ENCODE measurements at regions not wholly inside any gene's neighbourhood (a gene's known extent, or its start where the extent isn't known, plus 50 kb on each side); places are given as distances from the start of the nearest gene placed in this dataset.

DNA sequence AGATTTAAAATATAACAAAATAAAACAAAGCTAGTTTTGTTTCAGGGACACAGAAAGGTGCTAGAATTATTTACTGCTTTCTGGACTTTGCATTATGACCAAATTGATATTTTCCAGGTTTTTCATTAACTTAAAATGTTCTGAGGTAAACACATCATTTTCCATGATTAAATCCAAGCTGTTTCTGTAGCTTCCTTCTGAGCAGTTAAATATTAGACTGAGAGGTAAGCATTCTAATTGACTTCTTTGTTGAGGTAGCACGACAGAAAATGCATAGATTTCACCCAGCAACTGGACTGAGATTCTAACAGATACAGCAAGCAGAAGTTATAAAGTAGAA lies 98.3 kb downstream of the BMP4 start:
- H3K4me3 ChIP-seq (ENCODE audit: low read length): no peak overlapping the region
- no peak for DNase-seq (ENCODE audit: low read depth)
- TF ChIP-seq, protein P1, sequence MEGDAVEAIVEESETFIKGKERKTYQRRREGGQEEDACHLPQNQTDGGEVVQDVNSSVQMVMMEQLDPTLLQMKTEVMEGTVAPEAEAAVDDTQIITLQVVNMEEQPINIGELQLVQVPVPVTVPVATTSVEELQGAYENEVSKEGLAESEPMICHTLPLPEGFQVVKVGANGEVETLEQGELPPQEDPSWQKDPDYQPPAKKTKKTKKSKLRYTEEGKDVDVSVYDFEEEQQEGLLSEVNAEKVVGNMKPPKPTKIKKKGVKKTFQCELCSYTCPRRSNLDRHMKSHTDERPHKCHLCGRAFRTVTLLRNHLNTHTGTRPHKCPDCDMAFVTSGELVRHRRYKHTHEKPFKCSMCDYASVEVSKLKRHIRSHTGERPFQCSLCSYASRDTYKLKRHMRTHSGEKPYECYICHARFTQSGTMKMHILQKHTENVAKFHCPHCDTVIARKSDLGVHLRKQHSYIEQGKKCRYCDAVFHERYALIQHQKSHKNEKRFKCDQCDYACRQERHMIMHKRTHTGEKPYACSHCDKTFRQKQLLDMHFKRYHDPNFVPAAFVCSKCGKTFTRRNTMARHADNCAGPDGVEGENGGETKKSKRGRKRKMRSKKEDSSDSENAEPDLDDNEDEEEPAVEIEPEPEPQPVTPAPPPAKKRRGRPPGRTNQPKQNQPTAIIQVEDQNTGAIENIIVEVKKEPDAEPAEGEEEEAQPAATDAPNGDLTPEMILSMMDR (conservative IDR thresholded peaks at IDR 0.05; ENCODE audit: low read depth, low read length): no peak

DNA sequence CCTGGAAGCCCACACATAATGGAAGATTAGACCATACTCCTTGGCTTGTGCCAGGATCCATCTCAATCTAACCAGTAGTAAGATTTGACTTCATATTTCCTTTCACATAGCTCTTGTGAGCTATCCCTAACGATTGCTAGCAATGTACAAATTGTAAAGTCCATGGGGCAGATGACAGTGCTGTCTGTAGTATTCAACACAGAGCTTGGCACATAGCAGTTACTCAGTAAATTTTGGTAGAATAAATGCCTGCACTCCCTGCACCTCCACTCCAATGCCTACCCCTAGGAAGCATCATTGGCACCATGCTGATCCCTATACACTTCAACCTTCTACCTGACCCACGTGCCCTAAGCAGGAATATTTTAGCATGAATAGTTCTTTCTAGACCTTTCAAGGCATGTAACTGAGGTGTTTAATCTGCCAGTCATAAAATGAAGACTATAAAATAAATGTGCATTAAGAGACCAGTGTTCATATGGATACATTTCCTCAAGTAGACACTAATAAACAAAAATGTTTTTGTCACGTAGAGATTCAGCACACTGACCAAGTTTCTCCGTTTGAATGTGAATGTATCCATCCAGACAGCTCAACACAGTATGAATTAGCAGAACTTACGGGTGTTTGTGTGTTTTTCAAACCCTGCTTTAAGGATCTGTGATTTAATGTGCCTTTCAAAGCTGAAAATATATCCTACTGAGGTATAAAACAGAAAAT lies 98.8 kb downstream of the BMP4 start:
- TF ChIP-seq, protein P1 (conservative IDR thresholded peaks at IDR 0.05; ENCODE audit: low read depth, low read length): no peak
- no peak overlapping the region for H3K4me3 ChIP-seq (ENCODE audit: low read length)
- DNase-seq (ENCODE audit: low read depth): no peak

DNA sequence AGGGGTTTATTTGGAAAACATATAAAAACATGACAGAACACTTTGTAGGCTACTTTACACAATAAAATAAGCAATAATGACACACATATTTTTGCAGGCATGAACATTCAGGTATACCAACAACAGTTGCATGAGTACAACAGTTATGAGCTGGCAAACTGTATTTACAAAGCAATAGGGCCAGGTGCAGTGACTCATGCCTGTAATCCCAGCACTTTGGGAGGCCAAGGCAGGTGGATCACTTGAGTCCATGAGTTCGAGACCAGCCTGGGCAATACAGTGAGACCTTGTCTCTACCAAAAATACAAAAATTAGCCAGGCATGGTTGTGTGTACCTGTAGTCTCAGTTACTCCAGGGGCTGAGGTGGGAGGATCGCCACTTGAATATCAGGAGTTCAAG lies 101.1 kb downstream of the BMP4 start:
- no peak for DNase-seq (ENCODE audit: low read depth)
- H3K4me3 ChIP-seq (ENCODE audit: low read length): no peak overlapping the region
- TF ChIP-seq, protein P1 (conservative IDR thresholded peaks at IDR 0.05; ENCODE audit: low read depth, low read length): no peak

DNA sequence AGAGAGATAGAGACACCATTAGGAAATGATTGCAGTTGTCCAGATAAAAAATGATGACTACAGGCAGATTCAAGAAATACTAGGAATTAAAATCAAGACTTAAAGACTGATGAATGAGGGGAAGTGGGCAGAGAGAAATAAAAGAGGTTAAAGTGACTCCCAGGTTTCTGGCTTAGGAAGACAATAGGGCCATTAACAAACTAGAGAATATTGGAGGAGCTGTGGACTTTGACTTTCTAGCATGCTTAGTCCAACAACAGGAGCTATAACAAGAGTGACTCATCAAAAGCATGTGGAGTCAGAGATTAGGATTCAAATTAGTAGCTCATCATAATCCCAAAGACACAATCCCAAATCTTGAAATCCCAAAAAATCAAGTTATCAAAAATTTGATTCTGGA lies 101.5 kb downstream of the BMP4 start:
- H3K4me3 ChIP-seq (ENCODE audit: low read length): no peak overlapping the region
- TF ChIP-seq, protein P1 (conservative IDR thresholded peaks at IDR 0.05; ENCODE audit: low read depth, low read length): no peak
- no peak for DNase-seq (ENCODE audit: low read depth)

DNA sequence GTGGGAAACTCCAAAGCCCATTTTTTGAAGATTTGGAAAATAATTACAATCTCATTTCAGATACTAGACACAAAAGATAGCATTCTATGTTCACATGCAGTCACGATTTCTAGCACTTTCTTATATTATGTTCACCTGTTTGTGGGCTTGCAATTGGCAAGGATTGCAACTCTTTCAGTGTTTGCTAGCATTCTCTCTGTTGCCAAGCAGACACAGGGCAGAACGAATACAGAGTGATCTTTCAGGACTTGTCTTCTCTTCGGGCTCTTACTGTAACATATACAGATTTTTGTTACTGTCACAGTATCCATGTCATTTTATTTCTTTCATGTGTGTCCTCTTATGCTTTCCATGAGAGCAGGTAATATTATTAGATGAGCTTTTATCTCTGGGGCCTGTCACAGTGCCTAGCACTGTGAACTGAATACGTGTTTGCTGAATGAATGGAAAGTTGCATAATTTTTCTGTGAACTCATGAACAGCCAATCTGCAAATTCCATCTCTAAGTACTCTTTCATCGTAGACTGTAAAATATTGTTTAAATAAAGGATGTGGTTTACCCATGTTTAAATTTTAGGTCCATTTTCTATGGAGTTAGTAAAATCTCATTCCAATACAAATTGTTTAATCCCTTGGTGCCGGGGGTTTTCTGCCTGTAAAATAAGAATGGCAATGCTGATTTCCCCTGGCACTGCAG lies 105.1 kb downstream of the BMP4 start:
- TF ChIP-seq, protein P1 (conservative IDR thresholded peaks at IDR 0.05; ENCODE audit: low read depth, low read length): no peak
- no peak overlapping the region for H3K4me3 ChIP-seq (ENCODE audit: low read length)
- DNase-seq (ENCODE audit: low read depth): no peak

DNA sequence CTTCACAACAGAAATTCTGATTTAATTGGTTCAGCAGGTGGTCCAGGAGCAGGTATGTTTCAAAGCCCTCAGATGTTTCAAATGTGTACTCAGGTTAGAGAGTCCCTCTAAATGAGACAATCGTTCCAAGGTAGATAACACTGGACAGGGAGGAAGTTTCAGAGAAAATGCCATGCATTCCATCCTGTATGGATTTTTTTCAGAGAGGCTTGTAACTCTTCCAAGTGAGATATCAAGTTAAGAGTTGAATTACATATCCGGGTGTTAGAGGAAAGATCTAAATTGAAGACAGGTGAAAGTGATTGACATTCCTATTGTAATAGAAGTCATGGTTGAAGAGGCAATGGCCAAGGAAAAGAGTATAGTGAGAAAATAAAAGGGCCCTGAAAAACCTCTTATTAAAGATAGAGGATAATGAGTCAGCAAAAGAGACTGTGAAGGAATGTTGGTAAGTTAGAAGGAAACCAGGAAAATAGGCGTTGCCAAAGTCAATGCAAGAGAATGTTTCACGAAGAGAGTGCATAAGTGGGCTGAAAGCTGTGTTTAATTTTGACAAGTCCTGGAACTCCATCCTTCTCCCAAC lies 105.8 kb downstream of the BMP4 start:
- H3K4me3 ChIP-seq (ENCODE audit: low read length): no peak overlapping the region
- TF ChIP-seq, protein P1 (conservative IDR thresholded peaks at IDR 0.05; ENCODE audit: low read depth, low read length): no peak
- DNase-seq (ENCODE audit: low read depth): no peak

DNA sequence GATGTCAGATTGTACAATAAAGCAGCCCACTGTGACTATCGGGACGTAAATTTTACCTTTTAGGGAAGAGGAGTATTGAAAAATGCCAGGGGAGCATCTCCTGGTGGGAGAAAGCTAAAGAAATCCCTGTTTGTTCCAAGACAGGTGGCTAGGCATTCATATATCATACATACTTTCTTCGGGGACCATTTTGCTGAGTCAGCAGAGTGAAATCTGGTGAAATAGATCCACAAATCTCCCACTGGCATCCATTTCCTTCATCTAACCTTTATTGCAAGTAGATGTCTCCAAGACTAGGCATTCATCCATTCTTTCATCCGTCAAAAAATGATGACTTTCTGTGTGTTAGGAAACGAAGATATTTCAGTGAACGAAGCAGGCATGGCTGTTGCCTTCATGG lies 107.1 kb downstream of the BMP4 start:
- TF ChIP-seq, protein P1 (conservative IDR thresholded peaks at IDR 0.05; ENCODE audit: low read depth, low read length): no peak

More for the DNA sequence above, 107.1 kb downstream of the BMP4 start:
- no peak for DNase-seq (ENCODE audit: low read depth)
- no peak overlapping the region for H3K4me3 ChIP-seq (ENCODE audit: low read length)
